ENCODE measurements at regions not wholly inside any gene's neighbourhood (a gene's known extent, or its start where the extent isn't known, plus 50 kb on each side); places are given as distances from the start of the nearest gene placed in this dataset.

- TF ChIP-seq, protein P1, sequence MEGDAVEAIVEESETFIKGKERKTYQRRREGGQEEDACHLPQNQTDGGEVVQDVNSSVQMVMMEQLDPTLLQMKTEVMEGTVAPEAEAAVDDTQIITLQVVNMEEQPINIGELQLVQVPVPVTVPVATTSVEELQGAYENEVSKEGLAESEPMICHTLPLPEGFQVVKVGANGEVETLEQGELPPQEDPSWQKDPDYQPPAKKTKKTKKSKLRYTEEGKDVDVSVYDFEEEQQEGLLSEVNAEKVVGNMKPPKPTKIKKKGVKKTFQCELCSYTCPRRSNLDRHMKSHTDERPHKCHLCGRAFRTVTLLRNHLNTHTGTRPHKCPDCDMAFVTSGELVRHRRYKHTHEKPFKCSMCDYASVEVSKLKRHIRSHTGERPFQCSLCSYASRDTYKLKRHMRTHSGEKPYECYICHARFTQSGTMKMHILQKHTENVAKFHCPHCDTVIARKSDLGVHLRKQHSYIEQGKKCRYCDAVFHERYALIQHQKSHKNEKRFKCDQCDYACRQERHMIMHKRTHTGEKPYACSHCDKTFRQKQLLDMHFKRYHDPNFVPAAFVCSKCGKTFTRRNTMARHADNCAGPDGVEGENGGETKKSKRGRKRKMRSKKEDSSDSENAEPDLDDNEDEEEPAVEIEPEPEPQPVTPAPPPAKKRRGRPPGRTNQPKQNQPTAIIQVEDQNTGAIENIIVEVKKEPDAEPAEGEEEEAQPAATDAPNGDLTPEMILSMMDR (IDR thresholded peaks at IDR 0.05) = no peak
- no peak for TF ChIP-seq POLR2A (IDR thresholded peaks at IDR 0.05)
Measured at GRCh38 chr13:26888632-26889031, 128.0 kb upstream of the GPR12 start.

Data from gastroesophageal sphincter (tissue), 3 donors.